Liver (tissue), 8 donors: ENCODE measurements at regions not wholly inside any gene's neighbourhood (a gene's known extent, or its start where the extent isn't known, plus 50 kb on each side); places are given as distances from the start of the nearest gene placed in this dataset.
"Not testable (repeated sequence)": the region's sequence is repeated elsewhere in the genome, so short reads cannot be mapped to it uniquely, and the experiment has no call there.

Source experiments
- DNase-seq: peaks from one replicate; pipeline ENCODE4 v3.0.0-alpha.2; 2017; ENCODE audit warnings: low spot score
- H3K27ac ChIP-seq, 2 donors: one replicate each; pipeline ENCODE4 v1.7.0; 2013; ENCODE audit warnings: inconsistent platforms in 2 of 2, low read length in 2 of 2, control low read depth in 1 of 2, low read depth in 1 of 2, mild to moderate bottlenecking in 1 of 2
- H3K27me3 ChIP-seq, 4 donors: one replicate each; pipeline versions ENCODE4 v1.6.1 to v1.7.0; 2013; ENCODE audit warnings: low read length in 3 of 4, inconsistent platforms in 1 of 4, mild to moderate bottlenecking in 1 of 4, moderate library complexity in 1 of 4; ENCODE audit not compliant: control insufficient read depth in 4 of 4, insufficient read depth in 4 of 4
- H3K36me3 ChIP-seq, 4 donors: one replicate each; pipeline versions ENCODE4 v1.6.1 to v1.7.0; 2013; ENCODE audit warnings: low read length in 3 of 4, mild to moderate bottlenecking in 3 of 4, low read depth in 1 of 4, moderate library complexity in 1 of 4; ENCODE audit not compliant: control insufficient read depth in 4 of 4, insufficient read depth in 3 of 4
- H3K4me1 ChIP-seq, 4 donors: one replicate each; pipeline versions ENCODE4 v1.6.1 to v1.7.0; 2013; ENCODE audit warnings: low read length in 3 of 4, mild to moderate bottlenecking in 3 of 4, moderate library complexity in 1 of 4; ENCODE audit not compliant: control insufficient read depth in 4 of 4, insufficient read depth in 4 of 4
- H3K4me3 ChIP-seq, 3 donors: one replicate each; pipeline versions ENCODE4 v1.6.1 to v1.7.0; 2013; ENCODE audit warnings: low read length in 3 of 3, control low read depth in 1 of 3, low read depth in 1 of 3, mild to moderate bottlenecking in 1 of 3
- H3K9ac ChIP-seq, 2 donors: one replicate each; pipeline ENCODE4 v1.7.0; 2013; ENCODE audit warnings: low read length in 2 of 2, mild to moderate bottlenecking in 2 of 2, moderate library complexity in 2 of 2, control low read depth in 1 of 2, low read depth in 1 of 2
- H3K9me3 ChIP-seq, 4 donors: one replicate each; pipeline versions ENCODE4 v1.6.1 to v1.7.0; 2013; ENCODE audit warnings: low read length in 3 of 4; ENCODE audit not compliant: control insufficient read depth in 4 of 4
- EGR1 ChIP-seq, 2 donors: IDR thresholded peaks; 2 replicates each; pipeline ENCODE4 v1.6.1; 2016 to 2018; ENCODE audit warnings: antibody characterized with exemption in 2 of 2, low read depth in 2 of 2
- FOXA1 ChIP-seq: IDR thresholded peaks from 2 replicates; pipeline ENCODE4 v1.6.1; 2016; ENCODE audit warnings: antibody characterized with exemption
- GABPA ChIP-seq, 2 donors: IDR thresholded peaks in 1 of 2; conservative IDR thresholded peaks in 1 of 2; 2 replicates each; pipeline ENCODE4 v1.6.1; 2016; ENCODE audit warnings: antibody characterized with exemption in 2 of 2, mild to moderate bottlenecking in 1 of 2, moderate library complexity in 1 of 2
- HNF4A ChIP-seq, 2 donors: conservative IDR thresholded peaks; 2 replicates each; pipeline ENCODE4 v1.6.1; 2016; ENCODE audit warnings: antibody characterized with exemption in 2 of 2, mild to moderate bottlenecking in 2 of 2
- HNF4G ChIP-seq: IDR thresholded peaks from 2 replicates; pipeline ENCODE4 v1.6.1; 2016; ENCODE audit warnings: antibody characterized with exemption
- JUND ChIP-seq, 2 donors: IDR thresholded peaks; 2 replicates each; pipeline ENCODE4 v1.6.1; 2016; ENCODE audit warnings: antibody characterized with exemption in 2 of 2
- NR2F2 ChIP-seq: IDR thresholded peaks from 2 replicates; pipeline ENCODE4 v1.6.1; 2016; ENCODE audit warnings: antibody characterized with exemption
- RAD21 ChIP-seq, 2 donors: IDR thresholded peaks; 2 replicates each; pipeline ENCODE4 v1.6.1; 2016; ENCODE audit warnings: antibody characterized with exemption in 2 of 2, mild to moderate bottlenecking in 2 of 2
- SP1 ChIP-seq: IDR thresholded peaks from 2 replicates; pipeline ENCODE4 v1.6.1; 2018; ENCODE audit warnings: antibody characterized with exemption, mild to moderate bottlenecking
- TAF1 ChIP-seq: conservative IDR thresholded peaks from 2 replicates; pipeline ENCODE4 v1.6.1; 2016; ENCODE audit warnings: antibody characterized with exemption, mild to moderate bottlenecking
- YY1 ChIP-seq: IDR thresholded peaks from 2 replicates; pipeline ENCODE4 v1.6.1; 2016; ENCODE audit warnings: antibody characterized with exemption, mild to moderate bottlenecking
- WGBS: extraction: QIAGEN DNeasy Blood & Tissue Kit; methylation state at CpG from one replicate; pipeline ENCODE4 v1.1.7; 2013; 5-methylcytosine and 5-hydroxymethylcytosine counted together
- TF ChIP-seq, protein P1 (sequence below): IDR thresholded peaks from 2 replicates; pipeline ENCODE4 v1.6.1; 2016; ENCODE audit warnings: antibody characterized with exemption
- TF ChIP-seq, protein P2 (sequence below): IDR thresholded peaks from 2 replicates; pipeline ENCODE4 v1.6.1; 2016; ENCODE audit warnings: antibody characterized with exemption, mild to moderate bottlenecking
- TF ChIP-seq, protein P3 (sequence below): IDR thresholded peaks from 2 replicates; pipeline ENCODE4 v1.6.1; 2016; ENCODE audit warnings: antibody characterized with exemption
- TF ChIP-seq, protein P4 (sequence below): IDR thresholded peaks from 2 replicates; pipeline ENCODE4 v1.6.1; 2016; ENCODE audit warnings: antibody characterized with exemption
- TF ChIP-seq, protein P5 (sequence below): fragments of 150-350 bp; IDR thresholded peaks from 2 replicates; pipeline ENCODE4 v1.5.1; 2017; ENCODE audit warnings: improper control_type of control experiment, low read depth, low read length; ENCODE audit not compliant: missing input control
- donor health status: healthy.
- donor health status: healthy.
- donor health status: healthy.
- donor health status: healthy.
- donor health status: healthy.

DNA sequence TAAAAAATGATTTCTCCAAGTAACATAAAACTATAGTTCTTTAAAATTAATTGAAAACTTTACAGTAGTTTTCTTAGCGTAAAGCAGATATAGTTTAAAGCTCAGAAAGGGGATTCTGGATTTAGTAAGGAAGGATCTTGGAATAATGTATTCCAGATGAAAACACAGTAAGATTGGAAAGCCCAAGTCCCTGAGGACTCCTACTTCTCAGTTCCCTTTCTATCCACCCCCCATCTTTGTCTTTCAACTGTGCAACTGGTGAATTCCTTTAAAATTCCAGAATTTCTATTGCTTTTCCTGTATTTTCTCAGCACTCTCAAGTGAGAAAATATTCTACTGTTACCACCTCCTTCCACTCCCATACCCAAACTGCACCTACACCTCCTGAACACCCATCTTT is 184.5 kb upstream of the FBN2 start:
- H3K9ac ChIP-seq: no peak overlapping the region
- no peak for DNase-seq
- no peaks in the 10 kb centered on the region for H3K36me3 ChIP-seq
- no peaks in the 10 kb centered on the region for H3K4me1 ChIP-seq
- H3K27ac ChIP-seq: no peak overlapping the region
- H3K4me3 ChIP-seq: no peak overlapping the region
- H3K27me3 ChIP-seq: peaks cover 0 to 2% (median 0%) of the 10 kb centered on the region in 4 donors
- TF ChIP-seq, protein P1, sequence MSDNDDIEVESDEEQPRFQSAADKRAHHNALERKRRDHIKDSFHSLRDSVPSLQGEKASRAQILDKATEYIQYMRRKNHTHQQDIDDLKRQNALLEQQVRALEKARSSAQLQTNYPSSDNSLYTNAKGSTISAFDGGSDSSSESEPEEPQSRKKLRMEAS: no peak
- no peak for TF ChIP-seq TAF1
- no peak for TF ChIP-seq JUND (IDR thresholded peaks at IDR 0.05)
- no peaks in the 10 kb centered on the region for H3K9me3 ChIP-seq
- WGBS: 81% methylated on average over 1 of the region's 1 CpG

DNA sequence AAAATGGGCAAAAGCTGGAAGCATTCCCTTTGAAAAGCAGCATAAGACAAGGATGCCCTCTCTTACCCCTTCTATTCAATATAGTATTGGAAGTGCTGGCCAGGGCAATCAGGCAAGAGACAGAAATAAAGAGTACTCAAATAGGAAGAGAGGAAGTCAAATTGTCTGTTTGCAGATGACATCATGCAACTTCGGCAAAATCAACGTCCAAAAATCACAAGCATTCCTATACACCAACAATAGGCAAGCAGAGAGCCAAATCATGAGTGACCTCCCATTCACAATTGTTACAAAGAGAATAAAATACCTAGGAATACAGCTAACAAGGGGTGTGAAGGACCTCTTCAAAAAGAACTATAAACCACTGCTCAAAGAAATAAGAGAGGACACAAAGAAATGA is 192.0 kb upstream of the FBN2 start:
- not testable (repeated sequence) for H3K9me3 ChIP-seq, DNase-seq, H3K27ac ChIP-seq, H3K27me3 ChIP-seq, H3K4me3 ChIP-seq, H3K9ac ChIP-seq, H3K36me3 ChIP-seq, H3K4me1 ChIP-seq
- 65% methylated on average over 2 of the region's 2 CpGs for WGBS

DNA sequence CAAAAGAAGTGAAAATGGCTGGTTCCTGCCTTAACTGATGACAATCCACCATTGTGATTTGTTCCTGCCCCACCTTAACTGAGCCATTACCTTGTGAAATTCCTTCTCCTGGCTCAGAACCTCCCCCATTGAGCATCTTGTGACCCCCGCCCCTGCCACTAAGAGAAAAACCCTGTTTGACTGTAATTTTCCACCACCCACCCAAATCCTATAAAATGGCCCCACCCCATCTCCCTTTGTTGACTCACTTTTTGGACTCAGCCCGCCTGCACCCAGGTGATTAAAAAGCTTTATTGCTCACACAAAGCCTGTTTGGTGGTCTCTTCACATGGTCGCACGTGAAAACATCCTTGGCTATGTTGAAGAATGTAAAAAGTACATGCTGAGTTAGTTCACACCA is 197.6 kb upstream of the FBN2 start:
- DNase-seq, H3K9me3 ChIP-seq, H3K9ac ChIP-seq, H3K4me1 ChIP-seq, H3K27ac ChIP-seq, H3K27me3 ChIP-seq, H3K4me3 ChIP-seq, H3K36me3 ChIP-seq: not testable (repeated sequence)
- 74% methylated on average over 4 of the region's 4 CpGs for WGBS

DNA sequence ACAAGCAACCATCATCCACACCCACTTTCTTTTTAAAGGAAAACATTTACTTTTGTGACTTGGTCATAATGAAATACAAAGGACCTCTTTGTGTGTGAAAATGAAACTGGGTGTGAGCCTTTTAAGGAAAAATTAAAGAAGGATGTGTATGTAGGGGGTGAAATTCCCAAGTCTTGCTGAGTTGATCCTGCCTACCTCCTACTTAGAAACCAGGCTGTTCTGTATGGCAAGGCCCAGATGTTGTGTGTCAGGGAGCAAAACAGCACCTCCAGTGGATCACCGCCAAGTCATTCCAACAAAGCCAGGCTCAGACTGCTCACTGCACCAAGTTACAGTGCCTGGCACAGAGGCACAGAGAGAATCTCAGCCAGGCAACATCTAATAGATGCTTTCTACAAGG is 198.5 kb upstream of the FBN2 start:
- Histone ChIP-seq H3K4me3 (no peak overlapping the region), H3K36me3 (no peaks in the 10 kb centered on the region), H3K27ac (no peak overlapping the region), H3K9me3 (no peaks in the 10 kb centered on the region), H3K4me1 (no peaks in the 10 kb centered on the region), H3K9ac (no peak overlapping the region), H3K27me3 (no peaks in the 10 kb centered on the region)
- DNase-seq: no peak
- 74% methylated on average over 1 of the region's 1 CpG for WGBS
- TF ChIP-seq HNF4G: no peak
- TF ChIP-seq, protein P2, sequence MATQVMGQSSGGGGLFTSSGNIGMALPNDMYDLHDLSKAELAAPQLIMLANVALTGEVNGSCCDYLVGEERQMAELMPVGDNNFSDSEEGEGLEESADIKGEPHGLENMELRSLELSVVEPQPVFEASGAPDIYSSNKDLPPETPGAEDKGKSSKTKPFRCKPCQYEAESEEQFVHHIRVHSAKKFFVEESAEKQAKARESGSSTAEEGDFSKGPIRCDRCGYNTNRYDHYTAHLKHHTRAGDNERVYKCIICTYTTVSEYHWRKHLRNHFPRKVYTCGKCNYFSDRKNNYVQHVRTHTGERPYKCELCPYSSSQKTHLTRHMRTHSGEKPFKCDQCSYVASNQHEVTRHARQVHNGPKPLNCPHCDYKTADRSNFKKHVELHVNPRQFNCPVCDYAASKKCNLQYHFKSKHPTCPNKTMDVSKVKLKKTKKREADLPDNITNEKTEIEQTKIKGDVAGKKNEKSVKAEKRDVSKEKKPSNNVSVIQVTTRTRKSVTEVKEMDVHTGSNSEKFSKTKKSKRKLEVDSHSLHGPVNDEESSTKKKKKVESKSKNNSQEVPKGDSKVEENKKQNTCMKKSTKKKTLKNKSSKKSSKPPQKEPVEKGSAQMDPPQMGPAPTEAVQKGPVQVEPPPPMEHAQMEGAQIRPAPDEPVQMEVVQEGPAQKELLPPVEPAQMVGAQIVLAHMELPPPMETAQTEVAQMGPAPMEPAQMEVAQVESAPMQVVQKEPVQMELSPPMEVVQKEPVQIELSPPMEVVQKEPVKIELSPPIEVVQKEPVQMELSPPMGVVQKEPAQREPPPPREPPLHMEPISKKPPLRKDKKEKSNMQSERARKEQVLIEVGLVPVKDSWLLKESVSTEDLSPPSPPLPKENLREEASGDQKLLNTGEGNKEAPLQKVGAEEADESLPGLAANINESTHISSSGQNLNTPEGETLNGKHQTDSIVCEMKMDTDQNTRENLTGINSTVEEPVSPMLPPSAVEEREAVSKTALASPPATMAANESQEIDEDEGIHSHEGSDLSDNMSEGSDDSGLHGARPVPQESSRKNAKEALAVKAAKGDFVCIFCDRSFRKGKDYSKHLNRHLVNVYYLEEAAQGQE: no peak
- TF ChIP-seq FOXA1: no peak
- TF ChIP-seq, protein P1: no peak
- TF ChIP-seq, protein P3, sequence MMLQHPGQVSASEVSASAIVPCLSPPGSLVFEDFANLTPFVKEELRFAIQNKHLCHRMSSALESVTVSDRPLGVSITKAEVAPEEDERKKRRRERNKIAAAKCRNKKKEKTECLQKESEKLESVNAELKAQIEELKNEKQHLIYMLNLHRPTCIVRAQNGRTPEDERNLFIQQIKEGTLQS: no peak
- no peak for TF ChIP-seq JUND (IDR thresholded peaks at IDR 0.05)
- TF ChIP-seq RAD21 (IDR thresholded peaks at IDR 0.05): no peak
- TF ChIP-seq, protein P4, sequence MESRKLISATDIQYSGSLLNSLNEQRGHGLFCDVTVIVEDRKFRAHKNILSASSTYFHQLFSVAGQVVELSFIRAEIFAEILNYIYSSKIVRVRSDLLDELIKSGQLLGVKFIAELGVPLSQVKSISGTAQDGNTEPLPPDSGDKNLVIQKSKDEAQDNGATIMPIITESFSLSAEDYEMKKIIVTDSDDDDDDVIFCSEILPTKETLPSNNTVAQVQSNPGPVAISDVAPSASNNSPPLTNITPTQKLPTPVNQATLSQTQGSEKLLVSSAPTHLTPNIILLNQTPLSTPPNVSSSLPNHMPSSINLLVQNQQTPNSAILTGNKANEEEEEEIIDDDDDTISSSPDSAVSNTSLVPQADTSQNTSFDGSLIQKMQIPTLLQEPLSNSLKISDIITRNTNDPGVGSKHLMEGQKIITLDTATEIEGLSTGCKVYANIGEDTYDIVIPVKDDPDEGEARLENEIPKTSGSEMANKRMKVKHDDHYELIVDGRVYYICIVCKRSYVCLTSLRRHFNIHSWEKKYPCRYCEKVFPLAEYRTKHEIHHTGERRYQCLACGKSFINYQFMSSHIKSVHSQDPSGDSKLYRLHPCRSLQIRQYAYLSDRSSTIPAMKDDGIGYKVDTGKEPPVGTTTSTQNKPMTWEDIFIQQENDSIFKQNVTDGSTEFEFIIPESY: no peak
- TF ChIP-seq HNF4A (conservative IDR thresholded peaks at IDR 0.05): no peak
- no peak for TF ChIP-seq EGR1 (IDR thresholded peaks at IDR 0.05; ENCODE audit: low read depth in 2 of 2)
- no peak for TF ChIP-seq SP1
- no peak for TF ChIP-seq NR2F2
- TF ChIP-seq YY1: no peak
- TF ChIP-seq GABPA (IDR thresholded peaks at IDR 0.05 in 1 of 2, conservative IDR thresholded peaks at IDR 0.05 in 1 of 2): no peak
- TF ChIP-seq, protein P5, sequence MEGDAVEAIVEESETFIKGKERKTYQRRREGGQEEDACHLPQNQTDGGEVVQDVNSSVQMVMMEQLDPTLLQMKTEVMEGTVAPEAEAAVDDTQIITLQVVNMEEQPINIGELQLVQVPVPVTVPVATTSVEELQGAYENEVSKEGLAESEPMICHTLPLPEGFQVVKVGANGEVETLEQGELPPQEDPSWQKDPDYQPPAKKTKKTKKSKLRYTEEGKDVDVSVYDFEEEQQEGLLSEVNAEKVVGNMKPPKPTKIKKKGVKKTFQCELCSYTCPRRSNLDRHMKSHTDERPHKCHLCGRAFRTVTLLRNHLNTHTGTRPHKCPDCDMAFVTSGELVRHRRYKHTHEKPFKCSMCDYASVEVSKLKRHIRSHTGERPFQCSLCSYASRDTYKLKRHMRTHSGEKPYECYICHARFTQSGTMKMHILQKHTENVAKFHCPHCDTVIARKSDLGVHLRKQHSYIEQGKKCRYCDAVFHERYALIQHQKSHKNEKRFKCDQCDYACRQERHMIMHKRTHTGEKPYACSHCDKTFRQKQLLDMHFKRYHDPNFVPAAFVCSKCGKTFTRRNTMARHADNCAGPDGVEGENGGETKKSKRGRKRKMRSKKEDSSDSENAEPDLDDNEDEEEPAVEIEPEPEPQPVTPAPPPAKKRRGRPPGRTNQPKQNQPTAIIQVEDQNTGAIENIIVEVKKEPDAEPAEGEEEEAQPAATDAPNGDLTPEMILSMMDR: no peak
- no peak for TF ChIP-seq TAF1
